Stimulated activated CD4-positive, alpha-beta T cell treated with anti-CD3 and anti-CD28 coated beads, Interleukin-15, amount 100 ng/mL, for 24 hours (primary cell): ENCODE measurements at regions not wholly inside any gene's neighbourhood (a gene's known extent, or its start where the extent isn't known, plus 50 kb on each side); places are given as distances from the start of the nearest gene placed in this dataset.

ENCODE experiments used
- DNase-seq: peaks from one replicate; pipeline ENCODE4 v3.0.0-alpha.2; 2020

DNA sequence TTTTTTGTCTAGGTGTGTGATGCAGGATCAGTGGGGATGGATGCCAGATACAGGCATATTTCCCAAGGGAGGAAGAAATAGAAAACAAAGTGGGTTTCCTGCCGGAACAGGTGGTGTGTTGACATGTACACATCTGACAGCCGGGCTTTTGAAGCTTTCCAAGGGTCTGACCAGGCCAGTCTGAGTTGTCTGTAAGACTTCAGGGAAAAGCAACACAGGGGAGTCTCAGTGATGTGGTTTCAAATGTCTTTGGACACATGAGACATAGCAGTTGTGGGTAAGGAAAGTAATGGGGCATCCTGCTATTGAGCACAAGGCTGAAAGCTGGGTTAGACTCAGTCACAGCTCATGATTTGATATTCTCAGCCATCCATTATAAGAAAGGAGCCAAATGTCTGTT lies 274.9 kb downstream of the PIK3R1 start:
- no peak for DNase-seq

GRCh38 chr5:68494771-68495170 lies 279.2 kb downstream of the PIK3R1 start:
- DNase-seq = no peak

DNA sequence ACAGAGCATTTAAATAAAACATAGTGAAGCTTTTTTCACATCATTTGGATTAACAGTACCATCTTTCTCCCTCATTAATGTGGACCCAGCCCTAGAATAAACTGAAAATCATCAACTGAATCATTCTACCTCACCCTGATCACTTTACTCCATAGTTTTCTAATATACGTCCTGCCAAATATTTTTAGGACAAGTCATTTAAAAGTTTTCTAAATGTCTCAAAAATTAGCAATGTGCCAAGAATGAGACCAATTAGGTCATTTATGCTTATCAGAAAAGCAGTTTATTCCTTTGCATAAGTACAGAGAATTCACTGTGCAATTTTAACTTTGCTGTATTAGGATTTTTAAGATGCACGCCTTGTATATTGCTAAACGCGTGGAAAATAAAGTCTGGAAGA lies 284.4 kb downstream of the PIK3R1 start:
- DNase-seq = no peak

DNA sequence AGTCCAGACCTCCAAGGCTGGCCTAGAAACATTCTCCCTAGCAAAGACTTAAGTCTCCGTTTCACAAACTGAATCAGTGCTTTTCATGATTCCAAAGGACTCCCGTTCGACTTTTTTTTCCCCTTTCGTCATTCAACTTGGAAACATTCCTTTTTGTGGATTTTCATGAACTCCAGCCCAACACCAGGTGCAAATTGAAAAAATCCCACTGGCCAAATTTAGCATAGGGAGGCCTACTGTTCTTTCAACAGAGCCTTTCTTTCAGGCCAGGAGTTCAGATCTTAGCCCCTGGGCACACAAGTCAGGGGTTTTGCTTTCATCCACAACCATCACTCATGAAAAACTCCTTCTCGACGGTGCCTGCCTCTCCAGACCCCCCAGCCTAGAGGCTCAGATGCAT lies 285.3 kb downstream of the PIK3R1 start:
- DNase-seq = no peak

DNA sequence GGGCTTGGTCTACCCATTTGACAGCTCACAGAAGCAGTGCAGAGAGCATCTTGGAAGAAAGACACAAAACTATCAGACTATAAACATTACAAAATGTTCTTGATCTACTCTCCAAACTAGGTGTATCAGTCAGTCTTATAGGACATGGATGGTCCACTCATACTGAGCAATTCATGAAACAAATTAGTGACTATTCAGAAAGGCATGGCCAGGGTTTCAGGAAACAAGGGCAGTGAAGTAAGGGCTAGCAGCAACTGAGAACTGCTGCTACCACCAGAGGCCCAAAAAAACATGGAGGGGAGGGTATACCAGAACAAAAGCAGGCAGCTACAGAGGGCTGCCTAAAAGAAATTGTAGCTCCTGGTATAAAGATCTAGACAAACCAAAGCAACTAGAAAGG lies 287.0 kb downstream of the PIK3R1 start:
- no peak for DNase-seq

DNA sequence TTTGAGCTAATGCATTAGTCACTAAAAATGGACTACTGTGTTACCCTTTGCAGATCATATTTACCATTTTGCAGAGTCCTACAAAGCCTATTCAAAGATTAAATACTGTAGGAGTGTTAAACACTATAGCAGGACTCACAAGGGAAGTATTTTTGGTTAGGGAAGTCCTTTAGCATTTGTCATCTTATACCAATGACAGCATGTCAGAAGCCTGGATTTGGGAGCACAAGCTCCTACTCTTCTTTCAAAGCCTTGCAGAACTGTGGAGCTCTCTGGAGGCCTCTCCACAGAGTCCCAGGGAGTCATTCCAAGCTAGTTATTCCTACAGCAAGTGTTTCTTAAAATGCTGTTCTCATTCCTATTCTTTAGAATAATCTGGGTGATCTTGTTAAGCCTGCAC lies 288.8 kb downstream of the PIK3R1 start:
- DNase-seq = no peak

DNA sequence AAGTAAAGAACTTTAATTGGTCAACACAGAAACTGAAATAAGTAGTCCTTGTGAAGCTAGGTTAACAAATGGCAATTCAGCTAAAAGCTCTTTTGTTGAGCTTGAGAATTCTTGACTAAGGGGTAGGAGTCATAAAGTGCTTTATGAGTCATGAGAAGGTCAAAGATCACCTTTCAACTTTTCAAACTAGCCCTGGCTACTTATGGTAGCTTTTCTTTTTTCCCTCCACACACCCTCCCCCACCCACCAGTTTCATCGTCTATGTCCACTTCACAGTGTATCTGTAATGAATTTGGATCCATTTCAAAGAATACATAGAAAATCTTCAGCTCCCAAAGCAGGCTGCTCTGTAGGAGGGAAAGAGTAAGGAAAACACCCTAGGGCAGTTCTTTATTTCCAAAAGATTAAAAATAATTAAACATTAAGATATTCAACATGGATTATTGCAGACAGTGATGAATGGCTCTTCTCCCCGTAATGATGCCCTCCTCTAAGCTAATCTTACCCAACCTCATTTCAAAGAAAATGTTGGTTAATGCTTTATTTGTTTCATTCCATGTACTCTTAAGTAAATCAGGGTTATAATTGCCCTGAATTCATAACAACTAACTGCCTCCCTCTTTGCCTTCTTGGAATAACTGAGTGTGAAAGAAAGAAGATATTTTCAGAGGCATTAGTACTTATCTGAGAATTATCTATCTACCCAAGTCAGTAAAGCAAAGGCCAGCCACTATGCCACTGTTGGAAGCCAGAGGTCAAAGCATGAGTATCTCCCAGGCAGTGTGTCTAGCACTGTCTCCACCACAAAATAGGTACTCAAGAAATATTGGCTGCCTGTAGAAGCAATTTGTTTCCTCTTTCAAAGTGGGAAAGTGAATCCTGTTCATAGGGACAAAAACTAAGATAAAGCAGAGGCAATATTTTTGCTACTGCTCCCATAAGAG lies 290.6 kb downstream of the PIK3R1 start:
- no peak for DNase-seq

GRCh38 chr5:68515514-68515913 lies 300.0 kb downstream of the PIK3R1 start:
- no peak for DNase-seq

GRCh38 chr5:68518286-68518685 lies 302.7 kb downstream of the PIK3R1 start:
- no peak for DNase-seq

GRCh38 chr5:68519143-68519542 lies 303.6 kb downstream of the PIK3R1 start:
- no peak for DNase-seq

DNA sequence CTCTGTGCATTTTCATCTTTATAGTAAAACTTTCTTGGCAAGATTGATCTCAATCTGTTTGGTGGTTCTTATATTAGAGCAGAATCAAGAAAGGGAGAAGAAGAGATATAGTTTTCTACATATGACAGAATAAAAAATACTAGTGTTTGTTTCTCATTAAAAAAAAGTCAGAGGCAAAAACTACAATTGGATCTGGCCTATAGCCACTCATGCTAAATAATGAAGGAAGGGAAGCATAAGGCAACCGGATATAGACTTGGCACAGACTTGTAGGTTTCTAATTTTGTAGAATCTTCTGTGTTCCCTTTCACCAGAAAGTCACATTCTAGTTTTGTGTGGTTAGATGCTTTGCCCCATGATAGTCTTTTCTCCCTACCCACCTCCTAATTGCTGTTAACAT lies 306.2 kb downstream of the PIK3R1 start:
- no peak for DNase-seq

DNA sequence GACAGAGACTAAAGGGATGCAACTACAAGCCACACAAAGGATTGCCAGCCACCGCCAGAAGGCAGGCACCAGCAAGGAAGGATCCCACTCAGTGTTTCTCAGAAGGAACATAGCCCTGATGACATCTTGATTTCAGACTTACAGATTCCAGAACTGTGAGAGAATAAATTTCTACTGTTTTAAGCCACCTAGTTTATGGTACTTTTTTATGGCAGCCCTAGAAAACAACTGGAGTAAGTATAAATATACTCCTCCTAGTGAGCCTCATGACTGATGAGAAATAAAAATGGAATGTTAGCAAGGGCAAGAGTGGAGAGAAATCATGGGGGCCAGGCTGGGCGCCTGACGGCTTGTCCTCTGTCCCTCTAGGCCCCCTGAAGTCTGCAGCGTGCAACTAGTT lies 307.3 kb downstream of the PIK3R1 start:
- no peak for DNase-seq

DNA sequence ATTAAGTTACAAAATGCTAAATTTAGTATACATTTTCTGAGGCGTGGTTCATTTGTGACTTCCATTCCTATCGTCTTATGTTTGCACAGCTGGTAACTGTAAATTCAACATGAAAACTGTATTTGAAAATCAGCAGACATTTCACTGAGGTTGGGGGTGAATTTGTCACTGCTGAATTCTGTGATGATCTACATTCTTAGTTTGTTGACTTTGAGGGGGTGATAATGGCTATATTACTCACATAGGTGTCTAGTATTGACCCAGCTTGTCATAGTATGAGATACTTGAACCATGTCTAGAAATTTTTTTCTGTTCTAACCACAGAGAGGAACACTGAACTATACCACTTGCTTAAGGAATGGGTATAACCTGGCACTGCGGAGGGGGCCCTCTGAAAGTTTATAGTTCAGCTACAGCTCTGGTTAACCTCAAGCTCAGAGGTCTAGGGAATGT lies 313.3 kb downstream of the PIK3R1 start:
- no peak for DNase-seq

- no peak for DNase-seq
Measured at GRCh38 chr5:68529581-68529980, 314.0 kb downstream of the PIK3R1 start.

DNA sequence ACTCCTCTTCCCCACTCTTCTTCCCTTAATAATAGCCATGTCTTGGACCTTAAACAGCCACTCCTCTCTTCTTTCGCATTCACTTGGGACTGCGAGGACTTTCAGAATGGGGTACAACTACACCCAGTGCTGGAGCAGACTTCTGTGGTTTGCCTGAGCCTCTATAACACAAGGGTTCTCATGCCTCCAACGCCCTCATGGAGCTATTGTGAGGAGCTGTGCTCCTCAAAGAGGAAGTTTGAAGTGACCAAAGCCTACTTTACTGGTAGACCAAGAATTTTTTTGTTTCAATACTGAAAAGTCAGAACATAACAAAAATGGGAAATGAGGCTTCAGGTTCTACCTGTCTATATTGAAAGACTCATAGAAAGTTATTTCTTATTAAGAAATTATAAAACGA lies 316.4 kb downstream of the PIK3R1 start:
- DNase-seq = no peak

GRCh38 chr5:68533051-68533450 lies 317.5 kb downstream of the PIK3R1 start:
- no peak for DNase-seq

- DNase-seq = no peak
Measured at GRCh38 chr5:68533571-68534084, 318.1 kb downstream of the PIK3R1 start.

DNA sequence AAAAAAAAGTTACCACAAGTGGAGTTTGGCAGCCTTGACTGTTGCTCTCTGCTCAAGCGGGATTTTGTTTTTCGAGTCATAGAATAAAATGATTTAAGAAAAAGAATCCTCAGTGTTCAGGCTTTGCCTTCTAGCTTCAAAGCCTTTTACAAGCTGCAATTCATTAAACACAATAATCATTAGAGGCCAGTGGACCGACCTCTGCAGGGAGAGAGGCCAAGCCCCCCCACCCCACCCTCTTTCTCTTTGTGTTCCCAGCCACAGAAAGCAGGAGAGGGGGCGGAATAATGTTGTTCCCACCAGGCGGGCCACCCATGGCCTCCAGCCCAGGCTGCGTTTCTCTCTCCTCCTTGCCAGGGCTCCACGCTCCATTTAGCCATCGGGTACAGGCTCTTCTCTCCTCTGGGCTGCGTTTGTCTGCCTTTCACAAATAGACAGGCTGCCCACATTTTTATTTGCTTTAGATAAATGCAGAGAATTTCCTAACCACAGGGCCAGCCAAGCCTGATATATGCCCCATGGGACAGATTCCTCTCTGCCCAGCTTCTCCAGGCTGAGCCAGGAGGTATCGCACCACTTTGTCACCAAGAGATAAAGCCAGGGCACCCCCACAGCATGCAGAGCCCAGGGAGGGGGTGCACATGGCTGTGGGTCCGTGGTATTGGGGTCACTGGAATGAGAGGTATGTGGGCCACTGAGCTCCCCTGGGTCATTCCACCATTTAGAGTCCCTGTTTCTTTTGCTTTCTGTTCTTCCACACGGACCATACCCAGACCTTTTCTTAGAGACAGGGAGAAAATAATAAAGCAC lies 318.8 kb downstream of the PIK3R1 start:
- DNase-seq = no peak

- DNase-seq = no peak
Measured at GRCh38 chr5:68534956-68535520, 319.5 kb downstream of the PIK3R1 start.

GRCh38 chr5:68538814-68539420 lies 323.4 kb downstream of the PIK3R1 start:
- DNase-seq = no peak

DNA sequence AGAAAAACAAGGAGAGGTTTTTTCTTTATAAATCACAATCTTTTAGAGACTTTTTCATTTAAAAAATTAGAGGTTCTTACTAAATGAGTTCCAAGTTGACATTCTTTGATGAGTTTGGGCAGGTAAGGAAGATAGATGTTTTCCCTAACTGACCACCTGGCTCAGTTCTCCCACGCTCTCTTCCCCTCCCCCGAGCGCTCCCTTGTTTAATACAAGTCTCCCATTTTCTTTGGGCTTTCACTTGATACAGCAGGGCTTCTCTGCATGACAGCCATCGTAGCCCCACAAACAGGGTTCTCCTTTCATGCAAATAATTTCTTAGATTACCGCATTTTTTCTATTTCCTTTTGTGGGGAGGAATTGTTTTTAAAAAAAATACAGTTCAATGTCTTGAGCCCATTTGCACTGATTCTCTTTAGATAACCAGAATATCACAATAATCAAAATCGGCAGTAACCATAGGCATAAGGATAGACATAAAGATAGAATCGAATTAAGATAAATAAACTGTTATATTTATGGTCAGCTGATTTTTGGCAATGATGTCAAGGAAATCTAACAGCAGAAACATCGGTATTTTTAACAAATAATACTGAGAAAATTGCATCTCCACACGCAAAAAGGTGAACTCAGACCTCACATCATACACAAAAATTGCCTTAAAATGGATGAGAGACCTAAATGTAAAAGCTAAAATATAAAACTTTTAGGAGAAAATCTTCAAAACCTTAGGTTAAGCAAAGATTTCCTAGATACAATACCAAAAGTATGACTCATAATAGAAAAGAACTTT lies 325.4 kb downstream of the PIK3R1 start:
- DNase-seq = no peak

DNA sequence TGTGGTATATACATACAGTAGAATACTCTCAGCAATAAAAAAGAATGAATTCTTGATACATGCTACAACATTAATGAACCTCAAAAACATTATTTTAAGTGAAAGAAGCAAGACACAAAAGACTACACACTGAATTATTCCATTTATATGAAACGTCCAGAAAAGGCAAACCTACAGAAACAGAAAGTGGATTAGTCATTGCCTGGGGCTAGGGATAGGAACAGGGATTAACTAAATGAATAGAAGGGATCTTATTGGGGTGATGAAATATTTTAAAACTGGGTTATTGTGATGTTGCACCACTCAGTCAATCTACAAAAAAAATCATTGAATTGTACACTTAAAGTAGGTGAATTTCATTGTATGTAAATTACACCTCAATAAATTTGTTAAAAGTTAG lies 326.7 kb downstream of the PIK3R1 start:
- no peak for DNase-seq
